Mucosa of stomach (tissue), 1 donor: ENCODE measurements at regions not wholly inside any gene's neighbourhood (a gene's known extent, or its start where the extent isn't known, plus 50 kb on each side); places are given as distances from the start of the nearest gene placed in this dataset.

Source experiments
- H3K27me3 ChIP-seq: one replicate; pipeline ENCODE4 v1.7.0; 2013; ENCODE audit warnings: mild to moderate bottlenecking, low read length; ENCODE audit not compliant: control insufficient read depth, insufficient read depth
- H3K36me3 ChIP-seq: one replicate; pipeline ENCODE4 v1.7.0; 2013; ENCODE audit warnings: low read length; ENCODE audit not compliant: control insufficient read depth, insufficient read depth
- H3K4me1 ChIP-seq: one replicate; pipeline ENCODE4 v1.7.0; 2013; ENCODE audit warnings: mild to moderate bottlenecking, low read length; ENCODE audit not compliant: control insufficient read depth, insufficient read depth
- H3K4me3 ChIP-seq: one replicate; pipeline ENCODE4 v1.7.0; 2013; ENCODE audit warnings: low read length
- H3K9ac ChIP-seq: one replicate; pipeline ENCODE4 v1.7.0; 2013; ENCODE audit warnings: mild to moderate bottlenecking, low read length, moderate library complexity
- H3K9me3 ChIP-seq: one replicate; pipeline ENCODE4 v1.7.0; 2013; ENCODE audit warnings: mild to moderate bottlenecking, low read length, moderate library complexity; ENCODE audit not compliant: control insufficient read depth
- donor health status: Pancreatic carcinoma.

DNA sequence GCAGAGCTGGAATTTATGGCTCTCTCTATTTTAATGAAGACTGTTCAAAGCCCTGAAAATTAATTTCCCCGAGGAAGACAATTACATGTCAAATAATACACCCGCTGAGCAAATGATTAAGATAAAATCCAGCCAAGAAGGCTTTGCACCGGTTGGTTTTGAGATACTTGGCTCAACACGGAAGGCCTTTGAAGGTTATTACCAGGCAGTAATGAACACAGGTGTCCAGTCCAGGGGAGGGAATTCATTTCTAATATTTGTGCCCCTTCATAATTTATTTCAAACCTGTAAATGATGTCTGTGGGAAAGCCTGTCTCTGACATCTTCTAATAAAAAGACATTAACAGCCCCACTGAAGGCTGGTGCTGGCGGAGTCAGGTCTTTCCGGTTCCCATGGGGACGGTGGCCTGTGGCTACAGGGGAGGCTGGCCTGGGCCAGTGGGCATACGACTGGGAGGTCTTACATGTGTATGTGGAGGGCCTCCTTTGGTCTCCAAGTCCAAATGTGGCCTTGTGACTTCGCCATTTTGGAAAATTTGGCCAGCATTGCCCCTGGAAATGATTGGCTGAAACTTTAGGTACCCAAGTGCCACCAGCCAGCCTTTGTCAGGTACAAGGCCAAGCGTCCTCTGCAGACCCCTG, 49.9 kb upstream of the IQSEC1 start:
- no peaks in the 10 kb centered on the region for H3K36me3 ChIP-seq
- no peak overlapping the region for H3K9ac ChIP-seq
- H3K4me1 ChIP-seq, result no peaks in the 10 kb centered on the region
- H3K4me3 ChIP-seq, result no peak overlapping the region
- H3K27me3 ChIP-seq, result no peaks in the 10 kb centered on the region
- no peaks in the 10 kb centered on the region for H3K9me3 ChIP-seq
